AG09319 (cell line): ENCODE measurements at regions not wholly inside any gene's neighbourhood (a gene's known extent, or its start where the extent isn't known, plus 50 kb on each side); places are given as distances from the start of the nearest gene placed in this dataset.

Experiments used
- DNase-seq: peaks from one replicate; pipeline ENCODE4 v3.0.0-alpha.2; 2010; ENCODE audit warnings: low read depth; ENCODE audit errors: extremely low read depth
- TF ChIP-seq, protein P1 (sequence below): IDR thresholded peaks from 2 replicates; pipeline ENCODE4 v1.5.1; 2011; ENCODE audit warnings: low read depth, mild to moderate bottlenecking, inconsistent platforms, low read length, moderate library complexity

DNA sequence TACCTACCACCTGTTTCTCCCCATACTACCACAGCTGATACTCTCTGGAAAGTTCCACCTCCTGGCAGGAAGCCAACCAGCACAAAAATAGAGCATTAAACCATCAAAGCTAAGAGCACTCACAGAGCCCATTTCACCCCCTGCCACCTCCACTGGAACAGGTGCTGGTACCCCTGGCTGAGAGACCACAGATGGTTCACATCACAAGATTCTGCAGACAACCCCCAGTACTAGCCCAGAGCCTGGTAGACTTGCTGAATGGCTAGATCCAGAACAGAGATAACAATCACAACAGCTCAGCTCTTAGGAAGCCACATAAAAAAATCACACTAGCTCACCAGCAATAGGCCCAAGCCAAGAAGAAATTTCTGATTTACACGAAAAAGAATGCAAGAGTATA, 855.2 kb downstream of the FSCB start:
- DNase-seq = no peak
- TF ChIP-seq, protein P1, sequence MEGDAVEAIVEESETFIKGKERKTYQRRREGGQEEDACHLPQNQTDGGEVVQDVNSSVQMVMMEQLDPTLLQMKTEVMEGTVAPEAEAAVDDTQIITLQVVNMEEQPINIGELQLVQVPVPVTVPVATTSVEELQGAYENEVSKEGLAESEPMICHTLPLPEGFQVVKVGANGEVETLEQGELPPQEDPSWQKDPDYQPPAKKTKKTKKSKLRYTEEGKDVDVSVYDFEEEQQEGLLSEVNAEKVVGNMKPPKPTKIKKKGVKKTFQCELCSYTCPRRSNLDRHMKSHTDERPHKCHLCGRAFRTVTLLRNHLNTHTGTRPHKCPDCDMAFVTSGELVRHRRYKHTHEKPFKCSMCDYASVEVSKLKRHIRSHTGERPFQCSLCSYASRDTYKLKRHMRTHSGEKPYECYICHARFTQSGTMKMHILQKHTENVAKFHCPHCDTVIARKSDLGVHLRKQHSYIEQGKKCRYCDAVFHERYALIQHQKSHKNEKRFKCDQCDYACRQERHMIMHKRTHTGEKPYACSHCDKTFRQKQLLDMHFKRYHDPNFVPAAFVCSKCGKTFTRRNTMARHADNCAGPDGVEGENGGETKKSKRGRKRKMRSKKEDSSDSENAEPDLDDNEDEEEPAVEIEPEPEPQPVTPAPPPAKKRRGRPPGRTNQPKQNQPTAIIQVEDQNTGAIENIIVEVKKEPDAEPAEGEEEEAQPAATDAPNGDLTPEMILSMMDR = no peak

DNA sequence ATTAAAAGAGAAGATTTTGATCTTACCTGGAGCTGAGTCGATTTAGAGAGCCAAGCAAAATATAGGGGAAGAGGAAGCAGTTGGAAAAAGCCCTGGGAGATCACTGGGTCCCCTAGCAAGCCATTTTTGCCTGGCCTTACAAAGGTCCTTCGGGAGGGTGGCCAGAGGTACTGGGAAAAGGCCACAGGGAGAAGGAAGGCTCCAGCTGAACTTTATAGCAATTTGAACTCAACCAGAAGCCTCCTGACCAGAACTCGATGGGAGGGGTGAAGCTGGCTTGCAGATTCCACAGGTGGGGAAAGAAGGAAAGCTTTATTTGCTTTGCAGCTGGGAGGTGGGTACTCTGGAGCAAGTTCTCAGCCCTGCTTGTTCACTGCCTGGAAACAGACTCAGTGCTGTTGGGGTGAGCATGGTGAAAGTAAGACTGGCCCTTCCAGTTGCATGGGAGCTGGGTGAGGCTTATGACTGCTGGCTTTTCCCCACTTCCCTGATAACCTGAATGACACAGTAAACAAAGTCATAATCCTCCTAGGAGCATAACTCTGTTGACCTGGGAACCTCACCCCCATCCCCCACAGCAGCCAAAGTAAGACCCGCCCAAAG, 855.8 kb downstream of the FSCB start:
- TF ChIP-seq, protein P1 = no peak
- no peak for DNase-seq

DNA sequence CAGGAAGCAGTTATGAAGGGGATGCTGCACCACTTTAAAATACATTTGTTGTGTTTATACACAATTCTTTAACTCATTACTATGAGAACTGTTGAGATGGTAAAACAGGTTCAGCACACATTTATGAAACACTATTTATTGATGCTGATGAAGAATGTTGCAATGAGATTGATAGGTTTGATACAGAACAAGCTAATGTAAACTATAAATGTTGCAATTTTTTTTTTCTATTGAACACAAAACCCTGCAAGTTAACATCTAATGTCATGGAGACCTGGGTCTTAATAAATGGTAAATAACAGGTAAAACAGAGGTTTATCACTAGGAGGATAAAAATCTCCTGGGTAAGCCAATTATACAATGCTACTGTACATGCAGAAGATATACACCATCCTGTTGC, 857.6 kb downstream of the FSCB start:
- DNase-seq = no peak
- TF ChIP-seq, protein P1 = no peak

DNA sequence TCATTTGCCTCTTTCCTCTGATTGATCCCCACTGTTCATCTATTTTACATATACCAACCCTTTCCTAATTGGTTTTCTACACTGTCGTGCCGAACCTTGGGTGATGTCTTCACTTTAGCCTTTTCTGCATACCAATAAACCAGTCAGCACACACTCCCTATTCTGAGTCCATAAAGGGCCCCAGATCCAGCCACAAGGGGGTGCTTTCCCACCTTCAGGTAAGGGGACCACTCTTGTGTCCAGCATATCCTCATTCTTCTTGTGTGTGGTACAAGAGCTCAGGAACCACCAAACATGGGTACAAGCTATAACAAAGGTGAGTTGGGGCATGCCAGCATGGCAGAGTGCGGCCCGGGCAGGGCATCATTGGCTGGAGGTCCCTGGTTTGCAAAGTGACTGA, 859.8 kb downstream of the FSCB start:
- TF ChIP-seq, protein P1 = no peak
- no peak for DNase-seq

DNA sequence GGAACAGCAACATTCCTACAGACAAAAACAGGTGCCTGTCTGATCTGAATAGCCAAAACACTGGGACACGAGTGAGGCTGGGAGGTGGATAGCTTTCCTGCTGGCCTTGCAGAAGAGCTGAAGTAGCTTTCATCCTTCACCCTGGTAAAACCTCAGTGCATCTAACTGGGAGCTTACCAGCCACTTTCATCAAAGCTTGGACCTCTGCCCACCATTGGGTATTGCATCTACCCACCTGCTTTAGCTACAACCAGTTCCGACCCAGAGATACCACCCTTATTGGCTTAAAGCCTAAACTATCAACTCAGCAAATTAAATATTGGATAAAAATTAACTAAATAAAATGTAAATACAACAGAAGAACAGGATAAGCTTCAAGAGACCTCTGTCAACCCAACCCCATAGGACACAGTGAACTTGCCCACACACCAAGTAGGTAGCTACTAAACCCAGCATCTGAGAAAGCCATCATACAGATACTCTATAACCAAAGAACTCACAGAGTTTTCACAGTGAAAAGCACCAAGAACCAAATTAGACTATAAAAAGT, 866.3 kb downstream of the FSCB start:
- TF ChIP-seq, protein P1 = no peak
- DNase-seq = no peak

DNA sequence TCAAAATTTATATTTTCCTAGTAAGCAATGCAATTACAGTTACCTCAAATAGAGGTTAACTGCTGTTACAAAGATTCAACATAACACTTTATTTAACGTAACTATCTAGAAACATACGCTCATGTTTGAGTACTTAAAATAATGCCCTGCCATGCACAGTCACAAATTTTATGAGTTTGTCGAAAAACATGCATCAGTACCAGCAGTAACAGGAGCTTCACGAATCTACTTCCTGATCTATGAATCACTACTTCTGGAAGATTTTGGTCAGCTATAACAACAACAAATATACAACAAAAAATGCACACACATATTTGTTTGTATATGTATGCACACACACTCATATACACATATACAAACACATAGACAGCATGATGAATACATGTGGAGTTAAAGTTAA, 881.8 kb downstream of the FSCB start:
- DNase-seq = no peak
- TF ChIP-seq, protein P1 = no peak

DNA sequence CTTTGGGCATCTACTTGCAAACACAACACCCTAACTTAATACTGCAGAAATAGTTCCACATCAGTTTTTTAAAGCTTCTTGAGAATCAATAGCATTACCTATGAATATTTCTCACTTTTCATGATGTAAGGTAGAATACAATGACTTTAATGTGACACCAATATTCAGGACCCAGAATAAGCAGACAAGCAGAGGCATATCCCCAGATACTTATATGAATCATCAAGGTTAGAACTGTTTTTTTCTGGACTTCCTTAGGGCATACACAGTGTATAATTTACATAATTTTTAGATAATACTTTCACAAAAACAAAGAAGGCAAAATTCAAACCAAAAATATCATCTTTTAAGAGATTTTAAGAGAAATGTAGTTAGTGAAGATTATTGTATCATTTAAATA, 885.8 kb downstream of the FSCB start:
- DNase-seq = no peak
- TF ChIP-seq, protein P1 = no peak
